Skeletal muscle satellite cell (primary cell): ENCODE measurements at regions not wholly inside any gene's neighbourhood (a gene's known extent, or its start where the extent isn't known, plus 50 kb on each side); places are given as distances from the start of the nearest gene placed in this dataset. TPM values are rescaled to one million over a fixed set of nuclear protein-coding genes. Genes with fewer than 3 reads are reported as not detected.

Experiments
- H3K27me3 ChIP-seq: 2 replicates; pipeline ENCODE4 v1.7.0; 2013; ENCODE audit warnings: low read length; ENCODE audit not compliant: control insufficient read depth, insufficient read depth
- H3K36me3 ChIP-seq: 2 replicates; pipeline ENCODE4 v1.7.0; 2013; ENCODE audit warnings: mild to moderate bottlenecking, control low read depth, low read length; ENCODE audit not compliant: insufficient read depth
- H3K4me1 ChIP-seq: 2 replicates; pipeline ENCODE4 v1.7.0; 2013; ENCODE audit warnings: low read length; ENCODE audit not compliant: control insufficient read depth, insufficient read depth
- H3K4me2 ChIP-seq: 2 replicates; pipeline ENCODE4 v1.7.0; 2013; ENCODE audit warnings: mild to moderate bottlenecking, low read length
- H3K4me3 ChIP-seq: 2 replicates; pipeline ENCODE4 v1.7.0; 2013; ENCODE audit warnings: low read length
- H3K9ac ChIP-seq: 2 replicates; pipeline ENCODE4 v1.7.0; 2013; ENCODE audit warnings: mild to moderate bottlenecking, low read depth, low read length, moderate library complexity
- H3K9me3 ChIP-seq: replicated peaks from 2 replicates; pipeline ENCODE4 v1.7.0; 2013; ENCODE audit warnings: mild to moderate bottlenecking, control low read depth, low read length
- small RNA-seq: library from RNA; depleted of rRNA; stranded (forward); fragments of <200 nt; gene quantifications from one replicate; pipeline ENCODE3, GENCODE V24; 2012

DNA sequence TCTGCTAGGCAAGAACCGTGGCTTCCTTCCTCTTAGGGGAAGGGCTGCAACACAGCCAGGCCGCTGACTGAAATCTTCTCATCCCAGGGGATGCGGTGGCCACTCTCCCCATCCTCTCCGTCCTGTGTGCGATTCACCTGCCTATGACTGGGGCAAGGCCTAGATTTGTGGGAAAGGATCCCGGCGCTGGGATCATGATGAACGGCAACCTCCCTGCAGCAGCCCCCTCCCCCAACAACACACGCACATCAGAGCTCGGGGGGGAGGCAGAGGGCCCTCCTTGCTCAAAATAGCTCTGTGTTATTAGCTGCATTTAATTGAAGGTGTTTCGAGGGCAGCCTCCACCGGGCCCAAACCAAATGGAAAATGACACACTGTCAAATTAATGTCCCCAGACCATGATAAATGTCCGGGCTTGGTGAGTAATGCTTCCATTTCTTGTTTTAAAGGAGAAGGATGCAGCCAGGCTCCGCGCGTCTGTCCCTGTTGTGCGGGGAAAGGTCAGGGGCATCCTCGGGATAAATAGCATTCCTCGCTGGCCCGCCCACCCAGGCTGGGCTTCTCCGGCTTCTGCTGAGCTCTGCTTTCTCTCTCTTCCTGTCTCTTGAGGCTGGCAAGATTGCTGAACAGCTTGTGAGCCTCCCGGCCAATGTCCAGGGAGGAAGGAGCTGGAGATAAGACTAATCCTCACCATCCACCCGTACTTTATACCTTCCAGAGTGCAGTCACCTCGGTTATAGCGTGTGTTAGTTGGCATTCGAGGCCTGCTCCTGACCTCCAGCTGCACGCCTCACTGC lies 56.4 kb upstream of the TLE3 start:
- Histone ChIP-seq H3K4me2 (no peak overlapping the region), H3K27me3 (no peaks in the 10 kb centered on the region), H3K9ac (no peak overlapping the region), H3K36me3 (no peaks in the 10 kb centered on the region), H3K9me3 (no peaks in the 10 kb centered on the region), H3K4me1 (peaks cover 32% of the 10 kb centered on the region), H3K4me3 (no peak overlapping the region)

DNA sequence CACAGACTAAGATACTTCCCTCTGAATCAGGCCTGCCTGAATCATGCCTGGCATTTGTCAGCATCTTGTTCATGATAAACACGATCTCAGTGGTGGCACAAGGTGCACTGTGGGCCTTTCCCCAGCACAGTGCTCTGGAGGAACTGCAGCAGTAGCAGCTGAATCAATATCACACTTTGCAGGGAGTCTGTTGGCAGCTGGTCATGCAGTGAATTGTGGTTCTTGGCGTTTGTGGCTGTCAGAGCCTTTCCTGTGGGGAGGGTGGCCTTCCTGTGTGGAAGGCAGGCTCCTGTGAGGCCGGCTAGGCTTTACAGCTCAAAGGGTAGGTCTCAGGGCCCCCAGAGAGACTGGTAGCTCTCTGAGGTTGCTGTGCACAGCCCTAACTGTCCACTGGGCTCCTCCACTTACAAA lies 54.4 kb upstream of the TLE3 start:
- H3K9ac ChIP-seq, result no peak overlapping the region
- H3K4me1 ChIP-seq, result peaks cover 20% of the 10 kb centered on the region
- H3K4me2 ChIP-seq, result no peak overlapping the region
- H3K4me3 ChIP-seq, result no peak overlapping the region
- H3K27me3 ChIP-seq, result no peaks in the 10 kb centered on the region
- no peaks in the 10 kb centered on the region for H3K36me3 ChIP-seq
- no peaks in the 10 kb centered on the region for H3K9me3 ChIP-seq

DNA sequence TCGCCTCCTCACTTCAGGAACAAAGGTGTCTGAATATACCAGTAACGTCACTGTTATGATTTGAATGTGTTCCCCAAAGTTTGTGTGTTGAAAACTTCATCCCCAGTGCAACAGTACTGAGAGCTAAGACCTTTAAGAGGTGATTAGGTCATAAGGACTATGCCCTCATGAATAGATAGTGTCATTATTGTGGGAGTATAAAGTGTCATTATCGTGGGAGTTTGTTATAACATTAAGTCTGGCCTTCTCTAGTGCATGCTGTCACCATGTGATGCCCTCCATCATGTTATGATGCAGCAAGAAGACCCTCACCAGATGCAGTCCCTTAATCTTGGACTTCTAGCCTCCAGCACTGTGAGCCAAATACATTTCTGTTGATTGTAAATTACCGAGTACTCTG lies 53.7 kb upstream of the TLE3 start:
- H3K4me2 ChIP-seq, result no peak overlapping the region
- no peaks in the 10 kb centered on the region for H3K27me3 ChIP-seq
- H3K36me3 ChIP-seq, result no peaks in the 10 kb centered on the region
- no peaks in the 10 kb centered on the region for H3K9me3 ChIP-seq
- no peak overlapping the region for H3K9ac ChIP-seq
- H3K4me3 ChIP-seq, result no peak overlapping the region
- peaks cover 14% of the 10 kb centered on the region for H3K4me1 ChIP-seq

GRCh38 chr15:70151003-70151402 lies 53.3 kb upstream of the TLE3 start:
- Histone ChIP-seq H3K4me2 (no peak overlapping the region), H3K9ac (no peak overlapping the region), H3K9me3 (no peaks in the 10 kb centered on the region), H3K4me3 (no peak overlapping the region), H3K4me1 (peaks cover 10% of the 10 kb centered on the region), H3K27me3 (no peaks in the 10 kb centered on the region), H3K36me3 (no peaks in the 10 kb centered on the region)

DNA sequence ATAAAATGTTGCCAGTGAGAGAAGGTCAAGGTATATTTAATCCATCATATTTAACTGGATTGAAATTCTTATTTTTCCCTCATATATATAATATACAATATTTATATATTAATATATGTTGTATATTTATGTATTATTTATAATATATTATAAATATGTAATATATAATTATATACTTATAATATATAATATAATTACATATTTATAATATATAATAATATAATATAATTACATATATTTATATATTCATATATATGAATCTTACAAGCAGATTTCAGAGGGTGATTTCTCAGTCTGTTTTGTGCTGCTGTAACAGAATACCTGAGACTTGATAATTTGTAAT lies 52.7 kb upstream of the TLE3 start:
- no peaks in the 10 kb centered on the region for H3K36me3 ChIP-seq
- no peaks in the 10 kb centered on the region for H3K27me3 ChIP-seq
- no peak overlapping the region for H3K4me2 ChIP-seq

GRCh38 chr15:70149667-70150404 lies 52.1 kb upstream of the TLE3 start:
- H3K4me1 ChIP-seq, result peaks cover 7% of the 10 kb centered on the region
- no peak overlapping the region for H3K9ac ChIP-seq
- H3K9me3 ChIP-seq, result no peaks in the 10 kb centered on the region
- peaks cover 2% of the 10 kb centered on the region for H3K27me3 ChIP-seq
- no peaks in the 10 kb centered on the region for H3K36me3 ChIP-seq
- H3K4me3 ChIP-seq, result no peak overlapping the region
- H3K4me2 ChIP-seq, result no peak overlapping the region

More for the DNA sequence above, 52.7 kb upstream of the TLE3 start:
- Histone ChIP-seq H3K9ac (no peak overlapping the region), H3K9me3 (no peaks in the 10 kb centered on the region), H3K4me3 (no peak overlapping the region), H3K4me1 (peaks cover 7% of the 10 kb centered on the region)

GRCh38 chr15:70147778-70148177 lies 50.1 kb upstream of the TLE3 start:
- no peak overlapping the region for H3K4me2 ChIP-seq
- no peak overlapping the region for H3K4me3 ChIP-seq
- no peaks in the 10 kb centered on the region for H3K9me3 ChIP-seq
- peaks cover 5% of the 10 kb centered on the region for H3K27me3 ChIP-seq
- no peaks in the 10 kb centered on the region for H3K36me3 ChIP-seq
- H3K9ac ChIP-seq, result no peak overlapping the region
- peaks cover 11% of the 10 kb centered on the region for H3K4me1 ChIP-seq

Small RNAs in the stretch of these regions (small RNA-seq; reads per million reads assigned to genes)
- not detected for gene RNU6-745P
